ENCODE measurements at regions not wholly inside any gene's neighbourhood (a gene's known extent, or its start where the extent isn't known, plus 50 kb on each side); places are given as distances from the start of the nearest gene placed in this dataset.

GRCh38 chr21:36236052-36236730 is 79.6 kb downstream of the DOP1B start:
- H3K4me3 ChIP-seq (ENCODE audit: low read length) = no peak overlapping the region
- peaks cover 18% of the 10 kb centered on the region for H3K36me3 ChIP-seq (ENCODE audit: insufficient read depth, low read length)
- no peaks in the 10 kb centered on the region for H3K9me3 ChIP-seq (ENCODE audit: low read length)
- no peak overlapping the region for H3K27ac ChIP-seq (ENCODE audit: low read length)
- no peaks in the 10 kb centered on the region for H4K20me1 ChIP-seq (ENCODE audit: insufficient read depth)
- no peaks in the 10 kb centered on the region for H3K27me3 ChIP-seq (ENCODE audit: insufficient read depth, low read depth, low read length)
- H2AFZ ChIP-seq (ENCODE audit: low read depth, low read length) = no peak overlapping the region
- H3K9ac ChIP-seq (ENCODE audit: low read length) = no peak overlapping the region
- no peaks in the 10 kb centered on the region for H3F3A ChIP-seq (ENCODE audit: insufficient read depth, low read length, poor library complexity, severe bottlenecking)
- TF ChIP-seq POLR2AphosphoS5 (IDR thresholded peaks at IDR 0.05) = no peak
- no peak for TF ChIP-seq EP300 (conservative IDR thresholded peaks at IDR 0.05; ENCODE audit: poor library complexity, severe bottlenecking)
- no peak for TF ChIP-seq TAF1 (IDR thresholded peaks at IDR 0.05; ENCODE audit: low read depth)
- no peak for TF ChIP-seq EZH2 (IDR thresholded peaks at IDR 0.05; ENCODE audit: borderline replicate concordance, insufficient read depth, low read length, poor library complexity, severe bottlenecking)
- TF ChIP-seq SMC3 (conservative IDR thresholded peaks at IDR 0.05; ENCODE audit: poor library complexity) = no peak
- no peak for TF ChIP-seq RAD21 (conservative IDR thresholded peaks at IDR 0.05)
- TF ChIP-seq, protein P1, sequence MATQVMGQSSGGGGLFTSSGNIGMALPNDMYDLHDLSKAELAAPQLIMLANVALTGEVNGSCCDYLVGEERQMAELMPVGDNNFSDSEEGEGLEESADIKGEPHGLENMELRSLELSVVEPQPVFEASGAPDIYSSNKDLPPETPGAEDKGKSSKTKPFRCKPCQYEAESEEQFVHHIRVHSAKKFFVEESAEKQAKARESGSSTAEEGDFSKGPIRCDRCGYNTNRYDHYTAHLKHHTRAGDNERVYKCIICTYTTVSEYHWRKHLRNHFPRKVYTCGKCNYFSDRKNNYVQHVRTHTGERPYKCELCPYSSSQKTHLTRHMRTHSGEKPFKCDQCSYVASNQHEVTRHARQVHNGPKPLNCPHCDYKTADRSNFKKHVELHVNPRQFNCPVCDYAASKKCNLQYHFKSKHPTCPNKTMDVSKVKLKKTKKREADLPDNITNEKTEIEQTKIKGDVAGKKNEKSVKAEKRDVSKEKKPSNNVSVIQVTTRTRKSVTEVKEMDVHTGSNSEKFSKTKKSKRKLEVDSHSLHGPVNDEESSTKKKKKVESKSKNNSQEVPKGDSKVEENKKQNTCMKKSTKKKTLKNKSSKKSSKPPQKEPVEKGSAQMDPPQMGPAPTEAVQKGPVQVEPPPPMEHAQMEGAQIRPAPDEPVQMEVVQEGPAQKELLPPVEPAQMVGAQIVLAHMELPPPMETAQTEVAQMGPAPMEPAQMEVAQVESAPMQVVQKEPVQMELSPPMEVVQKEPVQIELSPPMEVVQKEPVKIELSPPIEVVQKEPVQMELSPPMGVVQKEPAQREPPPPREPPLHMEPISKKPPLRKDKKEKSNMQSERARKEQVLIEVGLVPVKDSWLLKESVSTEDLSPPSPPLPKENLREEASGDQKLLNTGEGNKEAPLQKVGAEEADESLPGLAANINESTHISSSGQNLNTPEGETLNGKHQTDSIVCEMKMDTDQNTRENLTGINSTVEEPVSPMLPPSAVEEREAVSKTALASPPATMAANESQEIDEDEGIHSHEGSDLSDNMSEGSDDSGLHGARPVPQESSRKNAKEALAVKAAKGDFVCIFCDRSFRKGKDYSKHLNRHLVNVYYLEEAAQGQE (IDR thresholded peaks at IDR 0.05; ENCODE audit: borderline replicate concordance) = no peak
- no peak for TF ChIP-seq MXI1 (conservative IDR thresholded peaks at IDR 0.05; ENCODE audit: poor library complexity, severe bottlenecking)
- no peak for TF ChIP-seq CTCF (IDR thresholded peaks at IDR 0.05; ENCODE audit: poor library complexity, severe bottlenecking)
- H3K9me2 ChIP-seq (ENCODE audit: insufficient read depth, low read length) = no peaks in the 10 kb centered on the region
- no peaks in the 10 kb centered on the region for H3K79me2 ChIP-seq (replicated peaks; ENCODE audit: insufficient read depth, low read length)
- no peak overlapping the region for H3K4me2 ChIP-seq (ENCODE audit: low read length)

DNA sequence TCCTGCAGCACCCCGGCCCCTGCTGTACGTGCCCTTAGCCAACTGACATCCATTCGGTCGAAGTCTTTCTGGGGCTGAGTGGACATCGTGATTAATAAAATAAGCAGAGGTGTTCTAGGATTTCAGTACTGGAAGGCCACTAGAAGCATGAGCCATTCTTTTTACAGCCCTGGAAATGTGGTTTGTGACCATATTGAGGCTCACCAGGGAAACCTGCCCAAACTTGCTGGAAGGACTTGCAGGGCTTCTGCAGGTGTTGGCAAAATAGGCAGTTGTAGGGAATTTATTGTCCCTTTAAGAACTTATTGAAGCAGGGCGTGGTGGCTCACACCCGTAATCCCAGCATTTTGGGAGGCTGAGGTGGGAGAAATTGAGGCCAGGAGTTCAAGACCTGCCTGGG is 80.8 kb downstream of the DOP1B start:
- no peak for TF ChIP-seq TAF1 (IDR thresholded peaks at IDR 0.05; ENCODE audit: low read depth)
- TF ChIP-seq MXI1 (conservative IDR thresholded peaks at IDR 0.05; ENCODE audit: poor library complexity, severe bottlenecking) = no peak
- no peak for TF ChIP-seq EP300 (conservative IDR thresholded peaks at IDR 0.05; ENCODE audit: poor library complexity, severe bottlenecking)
- TF ChIP-seq POLR2AphosphoS5 (IDR thresholded peaks at IDR 0.05) = no peak
- TF ChIP-seq, protein P1 (IDR thresholded peaks at IDR 0.05; ENCODE audit: borderline replicate concordance) = no peak
- no peak for TF ChIP-seq CTCF (IDR thresholded peaks at IDR 0.05; ENCODE audit: poor library complexity, severe bottlenecking)
- no peak for TF ChIP-seq RAD21 (conservative IDR thresholded peaks at IDR 0.05)
- TF ChIP-seq SMC3 (conservative IDR thresholded peaks at IDR 0.05; ENCODE audit: poor library complexity) = no peak
- no peak for TF ChIP-seq EZH2 (IDR thresholded peaks at IDR 0.05; ENCODE audit: borderline replicate concordance, insufficient read depth, low read length, poor library complexity, severe bottlenecking)
- H4K20me1 ChIP-seq (ENCODE audit: insufficient read depth) = no peaks in the 10 kb centered on the region
- no peaks in the 10 kb centered on the region for H3K9me3 ChIP-seq (ENCODE audit: low read length)
- peaks cover 18% of the 10 kb centered on the region for H3K36me3 ChIP-seq (ENCODE audit: insufficient read depth, low read length)
- no peak overlapping the region for H3K27ac ChIP-seq (ENCODE audit: low read length)
- H3K27me3 ChIP-seq (ENCODE audit: insufficient read depth, low read depth, low read length) = no peaks in the 10 kb centered on the region
- no peaks in the 10 kb centered on the region for H3K79me2 ChIP-seq (replicated peaks; ENCODE audit: insufficient read depth, low read length)
- no peak overlapping the region for H2AFZ ChIP-seq (ENCODE audit: low read depth, low read length)
- no peak overlapping the region for H3K4me2 ChIP-seq (ENCODE audit: low read length)
- no peak overlapping the region for H3K4me3 ChIP-seq (ENCODE audit: low read length)
- H3K9ac ChIP-seq (ENCODE audit: low read length) = no peak overlapping the region
- no peaks in the 10 kb centered on the region for H3K9me2 ChIP-seq (ENCODE audit: insufficient read depth, low read length)
- H3F3A ChIP-seq (ENCODE audit: insufficient read depth, low read length, poor library complexity, severe bottlenecking) = no peaks in the 10 kb centered on the region

All from neural cell (in vitro differentiated cells).